Endodermal cell (in vitro differentiated cells): ENCODE measurements at regions not wholly inside any gene's neighbourhood (a gene's known extent, or its start where the extent isn't known, plus 50 kb on each side); places are given as distances from the start of the nearest gene placed in this dataset.

Source experiments
- DNase-seq: peaks from one replicate; pipeline ENCODE4 v3.0.0-alpha.2; 2017
- H3K27ac ChIP-seq: 2 replicates; pipeline ENCODE4 v1.5.1; 2013; ENCODE audit warnings: mild to moderate bottlenecking, low read depth, low read length, moderate library complexity
- H3K27me3 ChIP-seq: 2 replicates; pipeline ENCODE4 v1.6.1; 2013; ENCODE audit warnings: mild to moderate bottlenecking, low read length, moderate library complexity; ENCODE audit not compliant: insufficient read depth, control insufficient read depth, poor library complexity, severe bottlenecking
- H3K36me3 ChIP-seq: 2 replicates; pipeline ENCODE4 v1.7.0; 2013; ENCODE audit warnings: mild to moderate bottlenecking, low read length, moderate library complexity; ENCODE audit not compliant: control insufficient read depth, insufficient read depth
- H3K4me1 ChIP-seq: one replicate; pipeline ENCODE4 v1.7.0; 2013; ENCODE audit warnings: low read length; ENCODE audit not compliant: control insufficient read depth, insufficient read depth
- H3K4me3 ChIP-seq: 2 replicates; pipeline ENCODE4 v1.5.1; 2013; ENCODE audit warnings: mild to moderate bottlenecking, low read length, moderate library complexity
- H3K9ac ChIP-seq: 2 replicates; pipeline ENCODE4 v1.6.1; 2013; ENCODE audit warnings: mild to moderate bottlenecking, low read length, moderate library complexity; ENCODE audit not compliant: poor library complexity, severe bottlenecking; ENCODE audit errors: extremely low read depth
- H3K9me3 ChIP-seq: 2 replicates; pipeline ENCODE4 v1.6.1; 2013; ENCODE audit warnings: mild to moderate bottlenecking, low read length, moderate library complexity; ENCODE audit not compliant: control insufficient read depth
- H3K27ac Mint-ChIP-seq: 2 replicates; pipeline ENCODE4 v1.8.0; 2020; ENCODE audit warnings: mixed read lengths
- H3K27me3 Mint-ChIP-seq: 2 replicates; pipeline ENCODE4 v1.8.0; 2021; ENCODE audit warnings: mild to moderate bottlenecking, mixed read lengths; ENCODE audit not compliant: insufficient read depth
- H3K36me3 Mint-ChIP-seq: 2 replicates; pipeline ENCODE4 v1.8.0; 2020; ENCODE audit warnings: low read depth, mixed read lengths
- H3K4me1 Mint-ChIP-seq: 2 replicates; pipeline ENCODE4 v1.8.0; 2020; ENCODE audit warnings: mixed read lengths
- H3K4me3 Mint-ChIP-seq: 2 replicates; pipeline ENCODE4 v1.8.0; 2020; ENCODE audit warnings: mild to moderate bottlenecking, moderate library complexity, mixed read lengths
- H3K9me3 Mint-ChIP-seq: 2 replicates; pipeline ENCODE4 v1.8.0; 2020; ENCODE audit warnings: mild to moderate bottlenecking, mixed read lengths
- CTCF ChIP-seq: fragments of 200-600 bp; sonication (generic); conservative IDR thresholded peaks from 2 replicates; pipeline ENCODE4 v1.5.0; 2021; ENCODE audit warnings: antibody characterized with exemption, mild to moderate bottlenecking
- WGBS, 2 experiments: methylation state at CpG; one replicate each; pipeline versions ENCODE4 v1.1.5 to v1.1.7; 2013; ENCODE audit warnings: missing lambda C conversion rate in 2 of 2, mixed read lengths in 1 of 2; ENCODE audit not compliant: insufficient coverage in 1 of 2, insufficient read length in 1 of 2; 5-methylcytosine and 5-hydroxymethylcytosine counted together

GRCh38 chr16:59601452-59601851 is 867.3 kb upstream of the GOT2 start:
- no peak overlapping the region for H3K27ac Mint-ChIP-seq
- no peak for DNase-seq
- Histone ChIP-seq H3K27me3 (no peaks in the 10 kb centered on the region), H3K4me3 (no peak overlapping the region), H3K9me3 (no peaks in the 10 kb centered on the region), H3K27ac (no peak overlapping the region), H3K9ac (no peak overlapping the region), H3K36me3 (no peaks in the 10 kb centered on the region), H3K4me1 (no peaks in the 10 kb centered on the region)
- no peak overlapping the region for H3K4me3 Mint-ChIP-seq
- TF ChIP-seq CTCF, result no peak
- 94 to 100% methylated on average over 1 to 2 of the region's 2 CpGs for WGBS, 2 experiments
- no peaks in the 10 kb centered on the region for H3K9me3 Mint-ChIP-seq
- H3K36me3 Mint-ChIP-seq, result no peaks in the 10 kb centered on the region
- no peaks in the 10 kb centered on the region for H3K27me3 Mint-ChIP-seq
- peaks cover 15% of the 10 kb centered on the region for H3K4me1 Mint-ChIP-seq

GRCh38 chr16:59597269-59597668 is 863.2 kb upstream of the GOT2 start:
- Mint-ChIP-seq H3K4me3 (no peak overlapping the region), H3K27me3 (no peaks in the 10 kb centered on the region), H3K27ac (no peak overlapping the region), H3K4me1 (peaks cover 12% of the 10 kb centered on the region), H3K36me3 (no peaks in the 10 kb centered on the region), H3K9me3 (no peaks in the 10 kb centered on the region)
- Histone ChIP-seq H3K9ac (no peak overlapping the region), H3K36me3 (no peaks in the 10 kb centered on the region), H3K9me3 (no peaks in the 10 kb centered on the region), H3K27me3 (no peaks in the 10 kb centered on the region), H3K27ac (no peak overlapping the region), H3K4me1 (no peaks in the 10 kb centered on the region), H3K4me3 (no peak overlapping the region)
- no peak for DNase-seq
- WGBS, 2 experiments, result 90 to 93% methylated on average over 6 to 7 of the region's 7 CpGs
- no peak for TF ChIP-seq CTCF

GRCh38 chr16:59596693-59597092 is 862.6 kb upstream of the GOT2 start:
- Histone ChIP-seq H3K27ac (no peak overlapping the region), H3K9me3 (no peaks in the 10 kb centered on the region), H3K27me3 (no peaks in the 10 kb centered on the region), H3K4me1 (no peaks in the 10 kb centered on the region), H3K36me3 (no peaks in the 10 kb centered on the region), H3K4me3 (no peak overlapping the region), H3K9ac (no peak overlapping the region)
- no peak for DNase-seq
- no peaks in the 10 kb centered on the region for H3K9me3 Mint-ChIP-seq
- peaks cover 11% of the 10 kb centered on the region for H3K4me1 Mint-ChIP-seq
- no peak for TF ChIP-seq CTCF
- no peaks in the 10 kb centered on the region for H3K27me3 Mint-ChIP-seq
- WGBS, 2 experiments, result 88 to 97% methylated on average over 1 to 4 of the region's 4 CpGs
- H3K4me3 Mint-ChIP-seq, result no peak overlapping the region
- no peaks in the 10 kb centered on the region for H3K36me3 Mint-ChIP-seq
- no peak overlapping the region for H3K27ac Mint-ChIP-seq
